ENCODE measurements at regions not wholly inside any gene's neighbourhood (a gene's known extent, or its start where the extent isn't known, plus 50 kb on each side); places are given as distances from the start of the nearest gene placed in this dataset.

- Mint-ChIP-seq H3K27me3 (ENCODE audit: low read depth) (peaks cover 8% of the 10 kb centered on the region), H3K9me3 (ENCODE audit: low read depth) (peaks cover 3% of the 10 kb centered on the region), H3K4me3 (ENCODE audit: unreplicated experiment) (no peak overlapping the region)
Observed at GRCh38 chr2:153077311-153077710, 358.9 kb downstream of the ARL6IP6 start.

GRCh38 chr2:153074207-153074606, 355.8 kb downstream of the ARL6IP6 start:
- H3K4me1 Mint-ChIP-seq (ENCODE audit: low read depth), result no peaks in the 10 kb centered on the region

More at GRCh38 chr2:153077311-153077710, 358.9 kb downstream of the ARL6IP6 start:
- Mint-ChIP-seq H3K4me1 (ENCODE audit: low read depth) (no peaks in the 10 kb centered on the region), H3K36me3 (ENCODE audit: low read depth) (no peaks in the 10 kb centered on the region), H3K27ac (ENCODE audit: unreplicated experiment) (no peak overlapping the region)
- TF ChIP-seq, protein P1, sequence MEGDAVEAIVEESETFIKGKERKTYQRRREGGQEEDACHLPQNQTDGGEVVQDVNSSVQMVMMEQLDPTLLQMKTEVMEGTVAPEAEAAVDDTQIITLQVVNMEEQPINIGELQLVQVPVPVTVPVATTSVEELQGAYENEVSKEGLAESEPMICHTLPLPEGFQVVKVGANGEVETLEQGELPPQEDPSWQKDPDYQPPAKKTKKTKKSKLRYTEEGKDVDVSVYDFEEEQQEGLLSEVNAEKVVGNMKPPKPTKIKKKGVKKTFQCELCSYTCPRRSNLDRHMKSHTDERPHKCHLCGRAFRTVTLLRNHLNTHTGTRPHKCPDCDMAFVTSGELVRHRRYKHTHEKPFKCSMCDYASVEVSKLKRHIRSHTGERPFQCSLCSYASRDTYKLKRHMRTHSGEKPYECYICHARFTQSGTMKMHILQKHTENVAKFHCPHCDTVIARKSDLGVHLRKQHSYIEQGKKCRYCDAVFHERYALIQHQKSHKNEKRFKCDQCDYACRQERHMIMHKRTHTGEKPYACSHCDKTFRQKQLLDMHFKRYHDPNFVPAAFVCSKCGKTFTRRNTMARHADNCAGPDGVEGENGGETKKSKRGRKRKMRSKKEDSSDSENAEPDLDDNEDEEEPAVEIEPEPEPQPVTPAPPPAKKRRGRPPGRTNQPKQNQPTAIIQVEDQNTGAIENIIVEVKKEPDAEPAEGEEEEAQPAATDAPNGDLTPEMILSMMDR (IDR thresholded peaks at IDR 0.05), result no peak
- no peak for DNase-seq (ENCODE audit: low spot score)

GRCh38 chr2:153072813-153073212, 354.4 kb downstream of the ARL6IP6 start:
- TF ChIP-seq, protein P1 (IDR thresholded peaks at IDR 0.05), result no peak

More at GRCh38 chr2:153074207-153074606, 355.8 kb downstream of the ARL6IP6 start:
- Mint-ChIP-seq H3K27ac (ENCODE audit: unreplicated experiment) (no peak overlapping the region), H3K27me3 (ENCODE audit: low read depth) (peaks cover 10% of the 10 kb centered on the region), H3K4me3 (ENCODE audit: unreplicated experiment) (no peak overlapping the region), H3K9me3 (ENCODE audit: low read depth) (no peaks in the 10 kb centered on the region), H3K36me3 (ENCODE audit: low read depth) (no peaks in the 10 kb centered on the region)
- TF ChIP-seq, protein P1 (IDR thresholded peaks at IDR 0.05), result no peak
- no peak for DNase-seq (ENCODE audit: low spot score)

GRCh38 chr2:153072077-153072476, 353.7 kb downstream of the ARL6IP6 start:
- Mint-ChIP-seq H3K4me1 (ENCODE audit: low read depth) (no peaks in the 10 kb centered on the region), H3K27me3 (ENCODE audit: low read depth) (peaks cover 17% of the 10 kb centered on the region), H3K4me3 (ENCODE audit: unreplicated experiment) (no peak overlapping the region), H3K9me3 (ENCODE audit: low read depth) (no peaks in the 10 kb centered on the region), H3K36me3 (ENCODE audit: low read depth) (no peaks in the 10 kb centered on the region), H3K27ac (ENCODE audit: unreplicated experiment) (no peak overlapping the region)
- TF ChIP-seq, protein P1 (IDR thresholded peaks at IDR 0.05), result no peak
- no peak for DNase-seq (ENCODE audit: low spot score)

More at GRCh38 chr2:153072813-153073212, 354.4 kb downstream of the ARL6IP6 start:
- no peaks in the 10 kb centered on the region for H3K36me3 Mint-ChIP-seq (ENCODE audit: low read depth)
- H3K9me3 Mint-ChIP-seq (ENCODE audit: low read depth), result no peaks in the 10 kb centered on the region
- peaks cover 15% of the 10 kb centered on the region for H3K27me3 Mint-ChIP-seq (ENCODE audit: low read depth)
- H3K27ac Mint-ChIP-seq (ENCODE audit: unreplicated experiment), result no peak overlapping the region
- no peak for DNase-seq (ENCODE audit: low spot score)
- no peaks in the 10 kb centered on the region for H3K4me1 Mint-ChIP-seq (ENCODE audit: low read depth)
- H3K4me3 Mint-ChIP-seq (ENCODE audit: unreplicated experiment), result no peak overlapping the region

- Mint-ChIP-seq H3K27ac (ENCODE audit: unreplicated experiment) (no peak overlapping the region), H3K4me3 (ENCODE audit: unreplicated experiment) (no peak overlapping the region), H3K36me3 (ENCODE audit: low read depth) (no peaks in the 10 kb centered on the region), H3K9me3 (ENCODE audit: low read depth) (no peaks in the 10 kb centered on the region), H3K4me1 (ENCODE audit: low read depth) (no peaks in the 10 kb centered on the region), H3K27me3 (ENCODE audit: low read depth) (peaks cover 17% of the 10 kb centered on the region)
- DNase-seq (ENCODE audit: low spot score), result no peak
- TF ChIP-seq, protein P1 (IDR thresholded peaks at IDR 0.05), result no peak
Observed at GRCh38 chr2:153071090-153071489, 352.7 kb downstream of the ARL6IP6 start.
